GM19467 (cell line): ENCODE measurements at regions not wholly inside any gene's neighbourhood (a gene's known extent, or its start where the extent isn't known, plus 50 kb on each side); places are given as distances from the start of the nearest gene placed in this dataset.

ENCODE experiments used
- ATAC-seq: cut with Tn5 transposase; IDR thresholded peaks from one replicate; pipeline ENCODE4 v1.9.1; 2021; ENCODE audit warnings: mild to moderate bottlenecking, moderate library complexity; ENCODE audit not compliant: unreplicated experiment

DNA sequence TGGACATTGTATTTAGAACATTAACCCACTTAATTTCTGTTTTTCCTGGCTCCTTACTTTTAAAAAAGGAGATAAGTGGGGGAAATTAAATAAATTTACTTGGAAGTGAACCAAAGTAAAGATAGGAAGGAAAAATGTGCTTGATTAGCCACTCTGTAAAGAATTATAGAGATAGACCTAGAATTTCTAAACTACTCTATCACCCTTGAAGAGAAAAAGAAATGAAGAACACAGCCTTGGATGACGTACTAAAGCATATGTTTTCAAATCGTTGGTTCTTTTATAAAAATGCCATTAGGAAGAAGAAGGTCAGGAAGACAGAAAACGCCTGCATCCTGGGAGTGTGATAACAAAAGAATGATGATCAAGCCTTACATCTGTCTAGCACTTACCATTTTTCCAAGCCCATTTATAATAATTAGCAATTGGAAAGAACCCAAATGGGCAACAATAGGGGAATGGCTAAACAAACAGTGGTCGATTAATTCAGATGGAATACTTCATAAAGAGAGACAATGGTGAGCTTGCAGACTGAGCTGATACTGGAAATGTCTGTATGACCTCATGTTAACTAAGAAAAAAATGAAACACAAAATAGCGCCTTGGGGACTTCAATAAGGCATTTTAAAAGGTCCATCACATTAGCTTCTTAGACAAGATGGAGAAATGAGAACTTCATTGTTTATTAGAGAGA lies 81.0 kb upstream of the LRRC55 start:
- ATAC-seq, result no peak

DNA sequence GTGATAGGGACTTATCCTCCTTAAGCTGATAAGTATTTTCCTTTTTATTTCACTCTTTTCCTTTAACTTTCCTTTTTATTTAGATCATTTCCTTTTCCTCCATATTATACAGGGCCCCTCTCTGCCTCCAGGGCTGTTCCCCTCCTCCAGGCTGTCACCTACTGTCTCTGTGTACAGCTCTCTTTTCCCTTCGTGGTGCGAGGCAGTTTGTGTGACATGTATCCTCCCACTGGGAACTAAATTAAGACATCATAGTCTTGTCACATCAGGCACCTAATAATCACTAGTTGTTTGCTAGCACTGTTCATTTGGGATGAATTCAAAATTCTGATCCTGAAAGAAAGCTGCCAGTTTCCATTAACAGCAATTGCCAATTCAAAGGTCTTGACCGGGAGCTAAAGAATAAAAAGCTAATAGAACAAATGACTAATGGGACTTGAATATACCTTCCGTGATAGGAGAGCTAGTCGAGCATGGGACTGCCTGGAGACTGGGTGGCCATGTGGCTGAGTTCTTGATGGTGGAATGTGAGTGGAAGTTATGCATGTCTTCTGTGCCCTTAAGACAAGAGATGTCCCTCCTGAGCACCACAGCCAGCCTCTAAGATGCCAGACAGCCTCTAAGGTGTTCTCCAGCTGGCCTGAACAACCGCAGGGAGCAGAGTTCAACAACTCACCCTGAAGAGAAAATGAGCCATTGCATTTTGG lies 77.7 kb upstream of the LRRC55 start:
- no peak for ATAC-seq

DNA sequence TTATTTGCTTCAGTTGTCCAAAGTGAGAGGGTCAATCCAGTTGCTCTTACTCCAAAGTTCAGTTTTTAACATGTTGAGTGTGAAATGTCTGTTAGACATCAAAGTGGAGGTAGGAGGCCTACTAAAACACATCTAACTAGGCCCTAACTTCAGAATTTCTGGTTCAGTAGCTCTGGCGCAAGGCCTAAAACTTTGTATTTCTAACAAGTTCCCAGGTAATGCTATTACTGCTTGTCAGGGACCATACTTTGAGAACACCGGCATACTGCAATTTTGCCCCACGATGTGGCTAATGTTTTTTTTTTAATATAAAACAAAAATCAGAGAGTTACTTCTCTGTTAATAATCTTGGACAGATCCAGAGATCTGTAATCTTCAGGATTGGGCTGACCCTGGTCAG lies 72.4 kb upstream of the LRRC55 start:
- no peak for ATAC-seq

DNA sequence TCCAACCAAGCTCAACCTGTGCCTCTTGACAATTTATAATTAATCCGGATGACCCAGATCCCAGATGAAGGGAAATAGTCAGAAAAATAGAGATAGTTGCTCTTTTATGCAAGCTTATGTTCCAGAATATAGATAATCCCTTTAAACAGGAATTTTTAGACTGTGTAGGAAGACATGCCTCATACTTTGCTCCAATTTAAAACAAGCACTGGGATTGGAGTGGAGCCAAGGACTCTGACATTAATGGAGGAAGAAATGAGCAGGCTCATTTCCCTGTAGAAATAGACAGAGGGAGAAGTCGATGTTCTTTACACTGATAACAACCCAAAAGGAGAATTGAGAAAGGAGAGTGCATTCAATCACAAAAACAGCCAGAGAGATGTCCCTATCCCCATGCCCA lies 70.1 kb upstream of the LRRC55 start:
- no peak for ATAC-seq

DNA sequence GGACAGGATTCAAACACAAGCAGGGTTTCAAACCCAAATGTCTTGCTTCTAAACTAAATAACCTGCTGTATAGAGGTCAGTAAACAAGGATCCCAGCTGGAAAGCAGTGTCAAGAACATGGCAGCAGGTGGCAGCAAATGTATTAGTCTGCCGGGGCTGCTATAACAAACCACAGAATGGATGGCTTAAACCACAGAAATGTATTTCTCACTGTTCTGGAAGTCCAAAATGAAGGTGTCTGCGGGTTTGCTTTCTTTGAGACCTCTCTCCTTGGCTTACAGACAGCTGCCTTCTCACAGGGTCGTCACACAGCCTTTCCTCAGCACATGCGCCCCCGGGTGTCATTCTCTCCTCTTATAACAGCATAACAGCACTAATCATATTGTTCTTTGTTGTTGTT lies 65.1 kb upstream of the LRRC55 start:
- peak; percentile 75 for ATAC-seq

DNA sequence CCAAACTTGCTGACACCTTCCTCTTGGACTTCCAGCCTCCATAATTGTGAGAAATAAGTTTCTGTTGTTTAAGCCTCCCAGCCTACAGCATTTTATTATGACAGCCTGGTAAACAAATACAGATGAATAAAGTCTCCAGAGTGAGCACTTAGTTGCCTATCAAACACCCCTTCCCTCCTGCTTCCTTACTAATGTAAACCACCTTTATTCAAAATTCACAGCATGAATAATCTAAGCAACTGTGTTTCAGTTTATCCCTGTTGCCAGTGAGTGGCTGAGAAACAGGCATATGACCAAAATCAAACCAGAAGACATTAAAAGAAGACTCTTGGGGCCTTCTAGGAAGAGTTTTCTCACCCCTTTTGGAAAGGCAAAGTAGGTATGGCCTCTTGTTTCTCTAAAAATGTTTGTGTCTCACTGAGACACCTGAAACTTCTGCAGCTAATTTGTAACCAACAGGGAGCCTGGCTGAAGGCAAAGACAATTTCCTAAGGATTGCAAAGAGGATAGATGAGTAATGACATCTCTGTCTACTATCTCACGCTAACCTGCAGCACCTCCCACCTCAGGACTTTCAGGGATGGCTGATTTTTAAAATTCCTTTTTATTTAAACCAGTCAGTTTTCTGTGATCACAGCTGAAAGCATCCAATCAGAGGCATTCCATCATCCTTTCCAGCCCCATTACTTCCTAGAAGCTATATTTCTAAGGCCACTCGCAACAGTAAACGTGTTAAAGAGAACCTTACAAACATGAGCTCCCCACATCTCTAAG lies 61.4 kb upstream of the LRRC55 start:
- ATAC-seq, result no peak

DNA sequence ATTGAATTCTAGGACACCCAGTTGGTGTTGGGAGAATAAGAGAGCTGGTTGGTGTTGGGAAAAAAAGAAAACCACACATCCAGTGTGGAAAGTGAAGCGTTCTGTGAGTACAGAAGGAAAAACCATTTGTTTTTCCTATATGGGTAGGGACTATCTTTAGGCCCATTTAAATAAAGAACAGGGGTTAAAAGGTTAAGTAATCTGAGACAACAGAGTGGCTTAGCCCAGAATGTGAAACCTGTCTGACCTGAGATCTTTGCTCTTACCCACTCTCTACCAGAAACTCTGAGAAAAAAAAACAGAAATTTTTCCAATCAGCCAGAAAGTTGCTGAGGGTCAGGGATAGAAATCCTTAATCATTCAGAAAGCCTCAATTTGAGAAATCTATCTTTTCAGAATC lies 59.8 kb upstream of the LRRC55 start:
- no peak for ATAC-seq

DNA sequence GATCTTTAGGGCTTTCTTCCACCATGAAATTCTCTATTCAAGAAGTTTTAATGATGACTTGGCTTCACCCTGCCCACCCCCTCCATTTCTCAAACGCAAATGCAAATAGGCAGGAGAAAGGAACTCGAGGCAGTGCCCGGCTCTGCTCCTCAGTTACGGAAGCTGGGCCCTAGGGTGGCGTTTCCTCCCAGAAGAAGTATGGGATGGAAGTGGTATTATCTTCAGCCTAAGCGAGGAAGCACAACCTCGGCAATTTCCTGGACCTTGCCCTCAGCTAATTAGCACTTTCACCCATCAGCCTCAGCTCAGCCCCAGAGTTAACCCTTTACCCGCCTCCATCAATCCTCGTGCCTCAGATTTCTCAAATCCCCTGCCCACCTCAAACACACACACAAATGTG lies 58.2 kb upstream of the LRRC55 start:
- ATAC-seq, result no peak

DNA sequence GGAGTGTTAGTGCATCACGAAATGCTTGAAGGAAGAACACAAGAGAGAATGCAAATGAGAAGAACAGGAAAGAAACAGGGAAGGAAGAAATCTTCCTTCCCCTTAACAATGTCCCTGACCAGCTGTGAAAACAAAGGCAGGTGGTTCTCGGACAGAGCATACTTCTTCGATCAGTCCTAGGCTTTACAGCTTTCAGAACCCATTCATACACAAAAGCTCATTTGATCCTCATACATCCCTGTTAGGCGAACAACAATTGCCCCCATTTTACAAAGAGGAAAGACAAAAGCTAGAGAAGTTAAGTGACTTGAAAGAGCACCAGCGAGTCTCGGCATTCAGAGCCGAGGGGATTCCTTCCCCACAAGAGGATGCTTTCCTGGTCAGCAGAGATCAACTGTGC lies 57.2 kb upstream of the LRRC55 start:
- ATAC-seq, result no peak

DNA sequence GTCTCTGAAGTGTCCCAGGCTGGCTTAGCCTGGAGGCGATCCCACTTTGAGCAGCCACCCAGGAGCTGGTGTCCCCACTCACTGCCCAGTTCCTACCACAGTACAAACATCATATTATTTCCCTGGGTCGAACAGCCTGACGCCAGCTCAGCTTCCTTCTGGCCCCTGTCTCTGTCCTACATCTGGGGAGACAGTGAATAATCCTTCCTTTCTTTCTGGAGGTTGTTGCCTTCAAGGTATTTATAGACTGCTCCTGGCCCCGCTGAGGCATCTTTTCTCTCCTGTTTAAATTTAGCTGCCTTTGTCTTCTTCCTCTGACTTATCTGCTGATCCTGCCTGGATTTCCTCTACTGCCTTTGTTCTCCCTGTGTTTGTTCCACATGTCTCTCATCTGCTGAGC lies 56.8 kb upstream of the LRRC55 start:
- no peak for ATAC-seq

DNA sequence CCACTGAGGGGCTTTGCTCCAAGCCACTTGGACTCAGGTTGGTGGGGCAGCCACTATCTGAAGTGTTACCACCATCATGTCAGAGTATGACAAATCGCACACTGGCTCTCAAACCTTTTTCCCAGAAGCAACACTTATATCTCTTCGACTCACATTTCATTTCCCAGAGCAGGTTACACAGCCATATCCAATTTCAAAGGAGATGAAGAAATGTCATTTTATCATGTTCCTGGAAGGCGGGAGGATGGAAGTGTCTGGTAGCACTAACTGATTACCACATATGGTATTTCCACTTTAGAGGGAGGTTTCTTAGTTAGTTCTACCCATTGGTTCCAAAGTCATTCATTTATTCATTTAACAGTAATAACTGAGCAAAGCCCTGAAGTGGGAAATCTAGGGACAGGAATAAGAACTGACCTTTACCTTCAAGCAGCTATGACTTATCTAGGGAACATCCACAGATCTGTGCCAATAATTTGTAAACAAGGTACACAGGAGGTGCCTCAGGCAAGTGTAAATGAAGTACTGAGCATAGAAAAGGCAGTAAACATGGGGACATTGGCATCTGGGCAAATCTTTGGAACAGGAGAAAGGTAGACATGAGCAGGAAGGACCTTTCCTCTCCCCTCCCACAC lies 54.9 kb upstream of the LRRC55 start:
- no peak for ATAC-seq

DNA sequence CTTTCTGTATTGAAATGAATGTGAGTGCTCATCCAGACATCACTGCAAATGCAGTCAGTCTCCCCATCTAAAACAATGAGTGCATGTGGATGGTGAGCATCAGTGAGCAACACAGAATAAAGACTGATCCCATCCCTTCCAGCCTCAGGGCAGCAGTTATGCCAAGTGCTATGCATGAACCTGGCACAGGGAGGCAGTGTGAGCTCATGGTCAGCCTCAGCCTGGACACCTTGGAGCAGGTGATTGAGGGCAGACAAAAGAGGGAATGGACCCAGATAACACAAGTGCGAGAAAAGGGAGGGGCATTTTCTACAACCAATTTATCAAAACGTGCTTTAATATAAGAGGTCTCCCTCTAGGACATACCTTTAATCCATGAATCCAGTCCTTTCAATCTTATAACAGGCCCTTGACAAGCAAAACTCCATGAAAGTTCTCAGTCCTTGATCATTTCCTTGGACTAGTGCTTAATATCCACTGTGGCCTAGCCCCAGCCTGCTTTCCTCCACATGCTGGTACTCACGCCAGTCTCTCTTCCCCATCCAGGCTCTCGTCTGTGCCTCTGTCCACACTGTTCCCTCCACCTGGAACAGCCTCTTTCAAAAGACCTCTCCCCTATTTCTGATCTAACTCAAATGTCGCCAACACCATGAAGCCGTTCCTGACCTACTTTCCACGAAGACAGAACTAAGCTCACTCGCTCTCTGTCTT lies 50.5 kb upstream of the LRRC55 start:
- ATAC-seq, result no peak
